NCI-H748 (cell line): ENCODE measurements at regions not wholly inside any gene's neighbourhood (a gene's known extent, or its start where the extent isn't known, plus 50 kb on each side); places are given as distances from the start of the nearest gene placed in this dataset.
A peak's percentile ranks its signal among the peaks of the same experiment; 100 is the strongest.
"Not testable (repeated sequence)": the region's sequence is repeated elsewhere in the genome, so short reads cannot be mapped to it uniquely, and the experiment has no call there.

Experiments
- DNase-seq: peaks from one replicate; lab custom pipeline; 2025; ENCODE audit not compliant: unreplicated experiment; lab: John Stamatoyannopoulos, UW

DNA sequence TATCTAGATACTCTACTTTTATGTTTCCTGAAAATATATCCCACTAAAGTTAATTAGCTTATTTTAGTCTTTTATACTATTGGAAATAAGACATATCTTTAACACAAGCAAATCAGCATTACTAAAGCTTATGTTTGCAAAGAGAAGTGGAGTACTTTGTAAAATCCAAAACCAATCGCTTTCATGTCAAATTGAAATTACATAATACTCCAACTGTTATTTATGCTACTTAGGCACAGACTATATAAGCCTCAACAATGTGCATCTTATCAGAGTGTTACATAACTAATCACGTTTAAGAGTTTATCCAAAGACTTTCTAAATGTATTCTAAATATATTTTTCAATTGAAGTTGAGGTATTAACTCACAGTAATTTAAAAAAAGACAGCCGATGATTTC is 200.0 kb downstream of the PCDH20 start:
- DNase-seq = no peak

DNA sequence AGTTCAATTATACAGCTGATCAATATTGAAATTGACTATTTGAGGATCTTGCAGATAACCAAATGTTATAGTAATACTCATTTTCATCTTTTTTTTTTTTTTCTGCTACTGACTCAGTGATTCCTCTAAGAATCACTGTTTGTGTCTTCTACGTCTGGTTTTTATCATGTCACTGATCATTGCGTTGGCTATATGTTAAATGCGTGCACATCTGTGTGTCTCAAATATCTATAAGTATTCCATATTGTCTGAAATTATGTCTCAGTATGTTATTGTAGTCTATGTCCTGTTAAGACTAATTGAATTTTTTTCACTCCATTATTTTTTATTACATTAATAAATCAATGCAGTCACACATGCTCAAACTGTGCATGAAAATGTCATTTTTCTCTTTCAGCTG is 200.5 kb downstream of the PCDH20 start:
- DNase-seq = no peak

DNA sequence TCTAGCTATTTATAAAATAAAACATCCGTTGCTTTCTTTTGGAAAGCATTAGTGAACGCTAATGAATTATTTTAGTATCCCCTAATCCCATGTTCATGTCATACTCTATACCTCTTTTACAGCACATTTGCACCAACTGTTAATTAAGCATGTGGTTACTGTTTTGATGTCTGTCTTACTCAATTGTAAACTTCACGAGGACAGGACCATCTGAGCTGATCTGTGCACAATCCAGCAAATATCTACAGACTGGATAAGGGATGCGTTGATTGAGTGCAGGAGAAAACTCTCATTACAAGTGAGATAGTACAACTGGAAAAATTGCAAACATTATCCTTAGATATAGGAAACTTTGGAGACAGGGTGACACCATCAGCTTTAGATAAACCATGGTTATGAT is 201.1 kb downstream of the PCDH20 start:
- DNase-seq = no peak

DNA sequence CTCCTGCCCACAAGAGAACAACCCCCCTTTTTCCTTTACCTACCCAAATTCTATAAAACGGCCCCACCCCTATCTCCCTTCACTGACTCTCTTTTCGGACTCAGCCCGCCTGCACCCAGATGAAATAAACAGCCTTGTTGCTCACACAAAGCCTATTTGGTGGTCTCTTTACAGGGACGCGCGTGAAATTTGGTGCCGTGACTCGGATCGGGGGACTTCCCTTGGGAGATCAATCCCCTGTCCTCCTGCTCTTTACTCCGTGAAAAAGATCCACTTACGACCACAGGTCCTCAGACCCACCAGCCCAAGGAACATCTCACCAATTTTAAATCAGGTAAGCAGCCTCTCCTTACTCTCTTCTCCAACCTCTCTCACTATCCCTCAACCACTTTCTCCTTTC is 209.8 kb downstream of the PCDH20 start:
- not testable (repeated sequence) for DNase-seq

DNA sequence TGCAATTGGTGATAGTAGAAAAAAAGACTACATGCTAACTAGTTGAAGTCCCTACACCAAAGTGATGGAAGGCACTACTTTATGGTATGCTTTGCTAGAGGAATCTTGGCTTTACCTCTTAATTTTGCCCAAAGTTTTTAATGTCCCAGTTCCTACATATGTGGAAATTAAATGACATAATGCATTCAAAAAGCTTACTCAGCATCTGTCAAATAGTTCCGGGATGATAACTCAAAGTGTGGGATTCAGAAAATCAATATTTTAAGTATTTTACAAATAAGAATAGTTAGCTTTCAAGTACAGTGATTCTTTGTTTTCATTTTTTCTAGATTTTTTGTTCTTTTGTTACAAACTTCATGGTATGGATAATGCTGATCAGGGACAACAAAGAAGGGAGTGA is 211.6 kb downstream of the PCDH20 start:
- no peak for DNase-seq

DNA sequence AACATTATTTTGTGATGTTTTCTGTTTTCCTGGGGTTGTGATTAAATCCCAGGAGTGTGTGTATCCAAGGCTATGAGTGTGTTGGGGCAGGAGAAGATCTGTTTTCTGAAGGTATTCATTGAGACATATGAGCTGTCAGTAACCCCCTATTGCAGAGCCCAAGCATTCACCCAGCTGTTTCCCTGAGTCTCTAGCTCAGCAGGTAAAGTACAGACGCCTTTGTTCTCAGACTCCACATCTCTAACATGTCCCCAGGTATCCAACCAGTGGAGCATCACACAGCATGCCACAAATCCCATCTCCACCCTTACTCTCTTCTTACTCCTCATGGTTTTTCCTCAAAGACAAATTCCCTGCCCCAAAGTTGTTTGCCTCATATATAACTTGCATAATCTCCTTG is 213.6 kb downstream of the PCDH20 start:
- DNase-seq = no peak

DNA sequence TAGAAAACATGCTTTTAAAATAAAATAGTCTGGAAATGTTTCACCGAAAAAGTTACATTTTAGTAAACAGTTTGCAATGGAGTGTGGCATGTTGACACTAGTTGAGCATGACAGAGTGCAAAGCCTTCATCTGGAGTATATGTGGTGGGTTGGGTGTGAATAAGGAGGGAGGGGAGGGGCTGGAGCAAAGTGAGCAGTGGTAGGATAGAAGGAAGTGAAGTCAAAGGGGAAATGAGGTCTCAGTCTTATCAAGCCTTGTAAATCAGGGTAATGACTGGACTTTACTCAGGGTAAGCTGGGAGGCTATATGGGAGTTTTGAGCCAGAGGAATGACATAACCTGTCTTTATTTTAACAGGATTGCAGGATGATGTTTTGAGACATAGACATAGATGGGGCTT is 222.8 kb downstream of the PCDH20 start:
- no peak for DNase-seq

DNA sequence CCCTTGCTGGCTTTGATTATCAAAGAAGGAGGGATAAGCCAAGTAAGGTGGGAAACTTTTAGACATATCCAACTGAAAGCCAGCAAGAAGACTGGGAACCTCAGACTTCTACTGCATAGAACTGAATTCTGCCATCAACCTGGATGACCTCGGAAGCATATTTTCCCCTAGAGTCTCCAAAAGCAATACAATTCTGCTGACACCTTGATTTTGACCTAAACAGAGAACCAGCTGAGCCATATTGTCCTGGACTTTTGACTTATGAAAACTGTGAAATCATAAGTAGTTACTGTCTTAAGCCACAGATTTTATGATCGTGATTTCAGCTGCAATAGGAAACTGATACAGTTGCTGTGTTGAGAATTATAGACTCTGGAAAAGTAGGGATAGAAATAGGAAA is 227.6 kb downstream of the PCDH20 start:
- no peak for DNase-seq

DNA sequence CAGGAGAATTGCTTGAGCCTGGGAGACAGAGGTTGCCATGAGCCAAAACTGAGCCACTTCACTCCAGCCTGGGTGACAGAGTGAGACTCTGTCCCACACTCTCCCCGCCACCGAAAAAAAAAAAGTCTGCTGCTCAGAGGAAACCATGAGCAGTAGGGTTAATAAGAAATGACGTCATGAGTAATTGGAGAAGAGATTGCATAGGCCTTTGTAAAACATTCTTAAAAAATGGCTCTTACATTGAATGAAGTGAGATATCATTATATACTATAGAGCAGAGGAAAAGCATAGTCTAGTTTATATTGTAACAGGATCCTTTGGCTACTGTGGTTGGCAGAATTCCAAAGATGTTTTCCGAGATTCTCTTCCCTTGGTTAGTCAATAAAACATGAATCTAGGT is 228.2 kb downstream of the PCDH20 start:
- peak; percentile 63 for DNase-seq

DNA sequence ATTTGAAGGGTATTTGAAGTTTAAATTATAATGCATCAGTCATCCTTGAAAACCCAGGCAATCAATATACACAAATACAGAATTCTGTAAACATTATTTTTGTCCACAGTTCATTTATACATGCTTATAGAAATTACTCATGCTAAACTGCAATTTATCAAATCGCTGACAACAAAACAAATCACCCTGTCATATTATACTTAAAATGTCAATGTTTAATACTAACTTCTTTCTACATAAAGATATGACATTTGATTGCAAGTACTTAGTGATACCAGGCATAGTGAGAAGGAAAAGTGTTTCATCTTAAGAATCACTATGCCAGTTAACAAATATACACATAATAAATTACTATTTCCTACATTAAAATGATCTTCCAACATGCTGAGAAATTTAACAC is 232.0 kb downstream of the PCDH20 start:
- no peak for DNase-seq

DNA sequence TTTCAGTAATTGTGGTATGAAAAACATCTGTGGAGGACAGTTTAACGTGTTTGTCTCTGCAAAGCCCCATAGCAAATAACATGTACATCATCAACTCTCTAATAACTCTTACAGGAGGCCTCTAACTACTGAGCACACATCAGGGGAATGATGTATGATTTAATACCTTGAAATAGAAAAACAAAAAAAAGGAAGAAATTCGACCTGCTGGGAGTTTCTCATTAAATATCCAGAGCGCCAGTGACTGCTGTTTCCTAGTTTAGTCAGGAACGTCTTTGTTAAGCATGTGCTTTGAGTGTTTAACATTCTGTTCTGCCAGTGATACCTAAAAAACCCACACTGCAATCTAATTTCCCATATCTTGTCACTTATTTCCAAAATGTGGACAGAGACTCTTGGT is 235.4 kb downstream of the PCDH20 start:
- DNase-seq = peak; percentile 13

DNA sequence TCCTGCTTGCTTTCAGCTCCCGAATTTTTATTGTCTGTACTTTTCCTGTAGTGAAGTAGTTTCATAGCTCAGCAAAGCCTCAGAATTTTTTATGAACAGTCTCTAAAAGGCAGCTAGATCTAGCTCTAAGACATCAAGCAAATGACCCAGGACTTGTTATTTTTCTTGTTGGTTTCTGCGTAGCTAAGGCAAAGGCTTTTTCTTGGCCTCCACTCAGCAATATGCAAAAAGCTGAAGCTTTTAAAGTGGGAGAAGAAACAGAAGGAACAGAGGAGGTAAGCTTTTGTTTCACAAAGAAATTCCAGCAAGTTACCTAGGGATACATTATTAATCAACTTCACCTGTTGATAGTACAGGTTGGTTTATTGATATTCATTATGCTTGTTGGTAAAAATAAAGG is 235.9 kb downstream of the PCDH20 start:
- DNase-seq = no peak

DNA sequence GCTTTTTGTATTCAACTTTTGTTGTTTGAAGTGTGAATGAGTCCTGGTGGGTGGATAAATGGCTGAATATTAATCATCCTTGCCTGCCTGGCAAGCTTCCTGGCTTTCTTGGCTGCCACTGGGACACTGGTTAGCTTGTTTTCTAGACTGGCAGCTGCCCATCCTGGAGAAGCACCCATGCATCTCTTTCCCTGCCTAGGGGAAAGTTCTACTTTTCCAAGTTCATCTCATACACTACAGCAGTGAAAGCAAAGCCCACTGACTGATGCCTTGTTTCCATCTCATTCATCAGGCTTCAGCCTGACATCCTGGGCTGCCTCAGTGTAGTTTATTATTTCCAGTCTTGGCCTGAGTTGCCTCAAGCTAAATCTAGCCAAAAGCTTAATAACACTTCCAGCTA is 244.8 kb downstream of the PCDH20 start:
- no peak for DNase-seq

DNA sequence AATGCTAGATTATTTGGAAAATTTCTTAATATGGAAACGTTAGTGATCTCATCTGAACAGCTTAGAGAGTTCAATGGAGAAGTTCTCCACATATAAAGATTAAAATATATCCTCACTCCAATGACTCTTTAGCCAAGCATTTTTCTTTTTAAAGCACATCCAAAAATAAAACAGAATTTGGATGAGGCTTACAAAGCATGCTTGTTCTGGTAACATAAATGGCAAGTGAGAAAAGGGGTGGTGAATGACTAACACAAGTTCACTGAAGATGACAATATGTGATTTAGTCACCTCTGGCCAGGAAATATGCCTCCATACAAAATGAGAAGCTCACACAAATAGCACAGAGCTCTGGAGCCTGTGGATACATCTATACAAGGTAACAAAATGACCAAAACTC is 253.0 kb downstream of the PCDH20 start:
- no peak for DNase-seq

DNA sequence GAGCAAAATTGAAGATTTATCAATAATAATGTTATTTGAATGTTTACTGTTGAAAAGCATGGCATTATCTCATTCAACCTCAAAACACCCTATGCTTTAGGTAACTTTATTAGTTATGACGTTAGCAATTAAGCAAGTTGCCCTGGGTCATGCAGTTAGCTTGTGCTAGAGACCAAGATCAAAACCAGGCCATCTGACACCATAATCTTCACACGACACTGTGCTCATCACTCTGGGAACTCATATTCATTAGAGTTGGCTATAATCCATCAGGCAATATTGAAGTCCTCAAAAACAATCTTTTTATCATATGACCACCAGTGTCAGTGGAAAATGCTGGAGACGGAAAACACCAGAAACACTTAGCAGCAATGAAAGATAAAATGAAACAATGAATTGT is 253.5 kb downstream of the PCDH20 start:
- DNase-seq = no peak

DNA sequence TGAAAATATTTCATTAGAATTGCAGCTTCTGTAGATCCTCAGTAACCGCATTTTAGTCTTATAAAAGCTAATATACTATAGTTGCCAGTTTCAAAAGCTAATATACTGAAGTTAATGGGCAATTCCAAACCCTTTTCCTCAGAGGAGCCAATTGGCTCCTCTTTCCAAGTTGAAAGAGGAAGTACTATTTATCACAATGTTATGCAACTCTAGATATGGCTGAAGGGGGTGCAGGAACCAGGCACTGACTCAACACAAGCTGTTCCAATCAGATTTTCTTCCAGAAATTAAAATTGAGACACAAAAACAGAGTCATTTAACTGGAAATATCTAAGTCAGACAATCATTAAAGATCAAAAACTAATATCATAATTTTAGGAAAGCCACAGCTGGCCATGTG is 258.9 kb downstream of the PCDH20 start:
- DNase-seq = no peak

DNA sequence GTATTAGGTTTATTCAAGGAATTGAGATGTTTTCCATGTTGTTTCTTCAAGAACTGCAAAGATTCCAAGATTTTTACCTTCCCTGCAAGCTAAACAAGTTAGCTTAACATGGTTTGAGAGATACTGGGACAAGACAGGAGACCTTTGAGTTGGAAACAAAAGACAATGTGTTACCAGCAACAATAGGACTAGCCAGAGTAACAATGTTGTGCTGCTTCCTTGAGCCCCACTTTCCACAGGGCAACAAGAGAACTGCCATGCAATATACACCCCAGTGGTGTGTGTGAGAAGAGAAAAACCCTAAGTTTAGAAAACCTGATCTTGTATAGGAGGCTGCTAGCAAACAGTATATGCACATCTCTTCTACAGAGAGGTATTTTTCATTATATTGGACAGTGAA is 264.6 kb downstream of the PCDH20 start:
- DNase-seq = no peak

DNA sequence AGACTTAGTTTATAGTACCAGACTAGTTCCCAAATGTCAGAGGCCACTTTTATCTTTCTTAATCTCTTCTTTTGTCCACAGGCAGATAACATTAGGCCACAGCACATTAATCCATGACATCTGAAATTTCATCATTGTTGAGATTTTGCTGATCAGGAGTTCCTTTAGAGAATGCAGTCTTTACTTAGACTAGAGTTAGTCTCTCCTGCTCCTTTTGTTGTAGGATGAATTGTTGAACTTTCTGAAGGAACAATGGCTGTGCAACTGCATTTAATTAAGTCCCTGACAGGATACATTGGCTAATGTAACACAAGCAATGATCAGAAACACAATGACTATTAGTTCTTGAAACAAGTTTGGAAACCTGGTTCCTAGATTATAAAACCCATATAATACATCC is 266.3 kb downstream of the PCDH20 start:
- DNase-seq = no peak

DNA sequence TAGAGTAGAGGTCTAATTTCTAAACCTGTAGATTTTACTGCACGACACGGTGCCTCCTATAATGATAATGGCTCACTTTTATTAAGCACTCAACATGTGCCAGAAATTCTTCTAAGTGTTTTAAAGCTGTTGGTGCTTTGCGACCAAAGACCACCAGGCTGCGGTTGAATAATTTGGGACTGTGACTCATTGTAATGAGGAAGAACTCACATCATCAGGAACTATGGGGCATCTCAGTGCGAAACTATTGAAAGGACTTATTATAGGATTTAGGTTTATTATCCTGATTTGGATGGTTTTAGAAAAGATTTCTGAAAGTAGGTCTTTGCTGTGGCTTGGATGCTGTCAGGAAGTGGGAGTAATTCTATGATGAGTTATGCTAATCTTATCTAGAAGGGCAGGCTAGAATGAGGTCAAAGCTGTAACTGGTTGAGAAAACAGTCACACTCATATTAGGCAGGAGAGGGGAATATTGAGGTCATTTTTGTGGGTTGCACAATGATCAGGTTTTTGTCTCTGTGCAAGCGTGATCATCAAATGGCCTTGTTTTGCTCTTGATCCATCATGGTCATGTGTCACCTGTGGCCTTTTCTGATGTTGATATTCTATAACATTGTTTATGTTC is 266.8 kb downstream of the PCDH20 start:
- no peak for DNase-seq

DNA sequence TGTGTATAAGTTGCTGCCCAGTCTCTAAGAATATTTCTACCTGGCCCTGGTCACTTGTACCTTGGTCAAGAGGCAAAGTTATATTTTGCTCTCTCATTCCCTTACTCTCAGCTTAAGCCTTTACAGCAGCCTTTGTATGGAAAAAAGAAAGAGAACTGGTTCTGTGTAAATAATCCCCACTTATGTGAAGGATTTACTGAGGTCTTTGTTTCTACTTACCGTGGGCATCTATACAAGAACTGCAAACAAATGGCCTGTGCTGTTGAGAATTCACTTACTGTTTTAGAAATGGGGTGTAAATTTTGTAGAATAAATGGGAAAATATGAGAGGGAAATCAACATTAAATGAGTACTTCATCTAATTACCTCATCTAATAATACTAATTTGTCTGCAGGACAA is 267.4 kb downstream of the PCDH20 start:
- DNase-seq = no peak

DNA sequence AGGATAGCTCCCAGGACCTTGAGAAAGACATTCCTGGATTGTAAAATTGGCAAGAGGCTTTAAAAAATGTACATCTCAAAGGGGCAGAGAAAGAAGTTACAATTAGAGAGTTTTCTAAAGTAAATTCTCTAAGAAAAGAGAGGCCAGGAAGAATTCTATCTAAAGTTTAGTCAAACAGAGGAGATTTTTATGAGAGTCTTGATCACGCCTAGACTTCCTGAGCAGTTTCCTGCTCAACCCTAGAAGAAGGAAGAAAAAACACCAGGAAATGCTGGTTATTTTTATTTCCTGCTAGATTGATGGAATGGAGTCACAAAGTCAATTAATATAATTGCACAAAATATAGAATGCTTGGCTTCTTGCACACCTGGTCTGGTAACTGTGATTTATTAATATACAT is 269.1 kb downstream of the PCDH20 start:
- no peak for DNase-seq

DNA sequence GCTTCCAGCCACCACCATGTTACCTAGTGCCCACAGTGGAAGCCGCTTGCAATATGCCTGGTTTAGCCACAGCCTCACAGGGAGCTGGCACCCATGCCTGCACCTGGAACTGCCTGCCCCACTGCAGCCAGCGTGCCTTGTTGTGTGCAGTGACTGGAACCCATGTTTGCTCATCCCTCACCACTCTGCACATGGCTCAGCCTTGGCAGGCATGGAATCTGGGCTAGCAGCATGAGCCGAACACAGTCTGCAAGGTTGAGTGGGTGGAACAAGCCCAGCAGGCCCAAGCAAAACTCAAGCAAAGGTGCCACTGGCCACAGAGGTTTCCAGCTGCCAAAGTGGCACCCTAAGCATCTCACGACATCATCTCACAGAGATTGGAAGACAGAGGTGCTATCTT is 269.5 kb downstream of the PCDH20 start:
- no peak for DNase-seq

DNA sequence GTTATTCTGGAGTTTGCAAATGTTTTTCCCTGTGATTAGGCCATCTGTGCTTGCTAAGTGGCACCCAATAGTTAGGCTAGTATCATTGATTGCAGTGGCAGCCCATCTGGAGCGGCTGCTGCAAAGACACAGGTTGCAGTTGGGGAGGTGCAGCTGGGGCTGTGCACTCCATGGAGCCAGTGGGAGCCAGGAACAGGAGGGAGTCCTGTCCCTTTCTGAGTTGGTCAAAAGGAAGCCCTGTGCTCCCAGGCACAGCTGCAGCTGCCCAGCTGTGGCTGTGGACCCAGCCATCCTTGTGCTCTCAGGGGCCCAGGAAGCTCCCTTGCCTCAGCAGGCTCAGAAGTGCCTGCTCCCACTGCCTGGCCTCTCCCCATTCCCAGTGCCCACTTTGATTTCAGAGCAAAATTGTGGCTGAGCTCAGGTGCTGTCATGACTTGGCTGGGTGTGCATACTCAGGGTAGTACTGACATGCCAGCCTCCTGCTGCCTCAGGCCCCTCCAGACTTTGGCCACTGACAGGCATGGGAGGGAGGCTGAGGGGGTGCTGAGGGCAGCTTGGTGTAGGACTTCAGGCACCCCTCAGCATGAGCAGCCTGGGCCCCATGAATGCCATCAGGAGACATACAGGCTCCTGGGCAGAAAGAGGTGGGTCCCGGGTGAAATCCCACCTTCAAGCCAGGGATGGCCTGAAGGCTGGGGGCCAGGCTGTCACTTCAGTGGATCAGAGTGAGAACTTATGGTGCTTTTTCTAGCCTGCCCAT is 270.6 kb downstream of the PCDH20 start:
- no peak for DNase-seq
